Islet of Langerhans (tissue), 1 donor: ENCODE measurements at regions not wholly inside any gene's neighbourhood (a gene's known extent, or its start where the extent isn't known, plus 50 kb on each side); places are given as distances from the start of the nearest gene placed in this dataset.

Experiments
- FAIRE-seq: peaks from one replicate; lab custom pipeline; 2011; peaks lifted over from hg19 to GRCh38; lab: Jason Lieb, UNC

- no peak for FAIRE-seq
Observed at GRCh38 chr7:26487780-26488515, 196.3 kb downstream of the SNX10 start.

GRCh38 chr7:26489391-26489790 lies 197.7 kb downstream of the SNX10 start:
- FAIRE-seq = no peak

GRCh38 chr7:26489906-26490639 lies 198.4 kb downstream of the SNX10 start:
- no peak for FAIRE-seq

GRCh38 chr7:26490640-26491624 lies 199.3 kb downstream of the SNX10 start:
- FAIRE-seq = no peak

DNA sequence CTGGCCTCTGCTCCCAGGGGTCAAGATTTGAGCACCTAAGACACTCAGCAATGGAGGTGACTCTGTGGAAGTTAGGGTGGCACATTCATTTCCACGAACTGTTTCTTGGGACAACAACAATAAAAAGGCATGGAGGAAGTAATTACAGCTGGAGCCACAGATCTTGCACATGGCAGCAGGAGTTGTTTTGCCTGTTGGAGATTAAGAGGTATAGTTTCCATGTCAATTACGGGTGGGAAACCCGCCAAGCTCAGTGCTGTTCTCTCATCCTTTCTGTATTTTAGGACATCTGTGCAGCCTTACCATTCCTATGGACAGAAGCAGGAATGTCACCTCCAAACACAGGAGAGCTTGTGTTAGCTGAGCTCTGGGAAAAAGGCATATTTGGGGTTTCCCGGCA lies 201.2 kb downstream of the SNX10 start:
- FAIRE-seq = no peak

DNA sequence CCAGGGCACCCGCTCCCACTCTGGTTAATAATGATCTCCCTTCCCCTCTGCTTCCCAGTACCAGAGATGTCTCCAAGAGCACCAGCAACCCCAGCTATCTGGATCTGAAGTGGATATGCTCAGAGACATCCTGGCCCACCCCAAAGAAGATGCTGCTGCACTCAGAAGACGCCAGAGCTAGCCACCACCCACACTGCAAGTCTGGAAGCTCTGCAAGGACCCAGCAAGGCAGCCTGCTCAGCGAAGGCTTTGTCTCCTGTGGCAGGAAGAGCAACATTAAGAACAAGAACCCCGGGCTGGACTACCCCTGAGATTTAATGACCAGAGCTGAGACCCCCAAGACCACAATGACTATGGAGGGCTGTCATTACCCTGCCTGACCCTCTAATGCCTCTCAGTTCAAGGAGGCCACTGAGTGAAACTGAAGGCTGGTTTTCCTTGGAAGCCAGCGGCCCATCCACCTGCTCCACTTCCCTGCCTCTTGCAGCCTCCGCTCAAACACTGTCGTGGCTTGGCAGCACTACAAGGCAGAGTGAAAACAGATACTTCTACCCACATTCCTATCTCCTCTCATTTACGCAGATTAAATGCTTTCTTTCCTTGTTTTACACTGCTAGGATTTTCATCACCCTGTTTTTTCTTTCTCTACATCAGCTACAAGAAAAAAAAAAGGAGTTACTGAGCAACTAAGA lies 202.2 kb downstream of the SNX10 start:
- no peak for FAIRE-seq

DNA sequence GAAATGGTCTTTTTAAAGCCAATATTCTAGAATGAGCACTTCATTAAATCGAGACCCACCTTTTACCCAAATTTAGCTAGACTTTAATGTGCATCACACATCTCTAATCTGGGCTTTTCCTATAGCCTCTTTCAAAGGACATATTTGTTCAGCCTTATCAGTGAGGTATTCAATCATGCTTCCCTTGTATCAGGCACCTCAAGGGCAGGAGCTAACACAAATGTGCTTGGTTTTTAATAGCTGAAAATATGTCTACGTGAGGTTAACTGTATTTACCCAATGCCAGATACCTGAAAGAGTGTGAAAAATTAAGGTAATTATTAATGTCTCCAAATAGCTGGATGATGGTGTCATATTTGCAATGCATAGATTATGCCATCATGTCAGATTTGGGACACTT lies 203.9 kb downstream of the SNX10 start:
- peak; percentile 74 for FAIRE-seq

- no peak for FAIRE-seq
Observed at GRCh38 chr7:26497801-26498596, 206.3 kb downstream of the SNX10 start.

DNA sequence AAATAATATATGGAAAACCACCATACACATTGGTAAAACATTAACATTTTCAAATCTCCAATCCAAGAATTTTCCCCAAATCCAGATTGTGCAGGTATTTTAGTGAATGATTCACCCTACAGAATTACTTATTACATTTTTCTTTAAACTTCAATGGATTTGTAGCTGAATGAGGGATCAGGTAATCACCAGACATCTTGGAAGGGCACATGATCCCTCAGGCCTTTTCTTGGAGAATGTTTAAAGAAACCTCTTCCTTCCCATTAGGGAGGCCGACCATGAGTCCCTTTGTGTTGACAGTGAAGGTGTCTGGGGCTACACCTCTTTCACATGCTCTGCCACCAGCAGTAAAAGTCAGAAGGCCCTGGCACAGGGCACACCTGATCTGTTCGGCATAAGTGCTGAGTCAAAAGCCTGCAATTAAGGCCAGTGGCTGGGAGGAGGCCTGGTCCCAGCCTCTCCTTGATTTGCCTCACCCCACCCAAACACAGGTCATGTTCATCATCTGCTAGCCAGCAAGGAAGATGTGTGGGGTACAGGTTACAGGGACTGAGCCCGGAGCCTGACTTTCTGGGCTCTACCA lies 207.7 kb downstream of the SNX10 start:
- no peak for FAIRE-seq

DNA sequence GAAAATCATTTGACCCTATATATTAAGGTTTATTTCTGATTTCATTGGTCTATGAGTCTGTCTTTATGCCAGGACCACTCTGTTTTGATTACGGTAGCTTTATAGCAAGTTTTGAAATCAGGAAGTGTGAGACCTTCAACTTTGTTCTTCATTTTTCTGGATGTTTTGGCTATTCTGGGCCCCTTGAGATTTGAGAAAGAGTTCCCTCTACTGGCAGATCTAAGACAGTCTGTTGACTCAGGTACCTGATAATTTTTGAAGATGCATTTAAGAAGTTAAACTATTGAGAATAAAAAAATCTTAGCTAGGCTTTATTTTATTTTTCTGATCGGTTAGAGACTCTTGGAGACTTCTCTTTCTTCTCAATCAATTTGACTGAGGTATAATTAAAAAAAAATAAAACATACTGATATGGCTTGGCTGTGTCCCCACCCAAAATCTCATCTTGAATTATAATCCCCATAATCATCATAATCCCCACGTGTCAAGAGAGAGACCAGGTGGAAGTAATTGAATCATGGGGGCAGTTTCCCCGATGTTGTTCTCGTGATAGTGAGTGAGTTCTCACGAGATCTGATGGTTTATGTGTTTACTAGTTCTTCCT lies 209.2 kb downstream of the SNX10 start:
- peak; percentile 96 for FAIRE-seq

DNA sequence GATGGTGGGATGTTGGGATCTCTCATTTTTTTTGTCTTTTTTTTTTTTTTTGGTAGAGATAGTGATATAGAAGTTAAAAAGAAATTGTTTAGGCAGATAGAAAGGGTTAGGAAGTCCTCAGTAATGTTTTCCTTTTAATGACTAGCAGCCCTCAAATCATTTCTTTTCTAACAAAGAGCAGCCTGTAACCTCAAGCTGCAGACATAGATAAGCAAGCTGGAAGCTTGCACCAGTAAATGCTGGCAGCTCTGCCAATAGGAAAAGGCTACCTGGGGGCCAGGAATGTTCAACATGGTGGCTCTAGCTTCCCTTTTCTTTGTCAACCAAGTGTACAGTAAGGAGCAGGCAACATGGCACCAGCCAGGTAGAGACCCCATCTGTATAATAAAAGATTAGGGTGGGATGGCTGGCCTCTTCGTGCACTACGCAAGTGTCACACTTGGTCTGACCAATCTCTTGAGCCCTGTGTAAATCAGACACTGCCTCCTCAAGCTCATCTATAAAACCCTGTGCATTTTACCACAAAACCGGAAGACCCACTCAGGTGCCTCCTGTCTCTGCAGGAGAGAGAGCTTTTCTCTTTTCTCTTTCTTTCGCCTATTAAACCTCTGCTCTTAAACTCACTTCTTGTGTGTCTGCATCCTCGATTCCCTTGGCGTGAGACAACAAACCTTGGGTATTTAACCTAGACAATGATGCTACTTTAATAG lies 212.9 kb downstream of the SNX10 start:
- FAIRE-seq = no peak

DNA sequence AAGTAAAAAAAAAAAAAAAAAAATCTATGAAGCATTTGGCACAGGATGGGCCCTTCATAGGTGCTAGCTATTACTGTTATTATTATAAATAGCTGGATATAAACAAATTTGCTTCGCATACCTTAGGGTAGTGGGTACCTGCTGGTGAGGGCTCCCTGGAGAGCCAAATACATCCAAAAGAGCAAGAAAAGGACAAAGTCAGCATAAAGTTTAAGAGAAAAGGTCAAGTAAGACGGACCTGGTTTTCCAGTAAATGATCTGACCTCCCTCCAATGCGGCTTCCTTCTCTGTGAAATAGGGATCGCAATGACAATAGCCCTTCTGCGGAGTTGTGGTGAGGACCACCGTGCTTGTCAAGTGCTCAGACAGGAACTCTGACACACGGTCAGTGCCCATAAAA lies 214.5 kb downstream of the SNX10 start:
- FAIRE-seq = no peak

DNA sequence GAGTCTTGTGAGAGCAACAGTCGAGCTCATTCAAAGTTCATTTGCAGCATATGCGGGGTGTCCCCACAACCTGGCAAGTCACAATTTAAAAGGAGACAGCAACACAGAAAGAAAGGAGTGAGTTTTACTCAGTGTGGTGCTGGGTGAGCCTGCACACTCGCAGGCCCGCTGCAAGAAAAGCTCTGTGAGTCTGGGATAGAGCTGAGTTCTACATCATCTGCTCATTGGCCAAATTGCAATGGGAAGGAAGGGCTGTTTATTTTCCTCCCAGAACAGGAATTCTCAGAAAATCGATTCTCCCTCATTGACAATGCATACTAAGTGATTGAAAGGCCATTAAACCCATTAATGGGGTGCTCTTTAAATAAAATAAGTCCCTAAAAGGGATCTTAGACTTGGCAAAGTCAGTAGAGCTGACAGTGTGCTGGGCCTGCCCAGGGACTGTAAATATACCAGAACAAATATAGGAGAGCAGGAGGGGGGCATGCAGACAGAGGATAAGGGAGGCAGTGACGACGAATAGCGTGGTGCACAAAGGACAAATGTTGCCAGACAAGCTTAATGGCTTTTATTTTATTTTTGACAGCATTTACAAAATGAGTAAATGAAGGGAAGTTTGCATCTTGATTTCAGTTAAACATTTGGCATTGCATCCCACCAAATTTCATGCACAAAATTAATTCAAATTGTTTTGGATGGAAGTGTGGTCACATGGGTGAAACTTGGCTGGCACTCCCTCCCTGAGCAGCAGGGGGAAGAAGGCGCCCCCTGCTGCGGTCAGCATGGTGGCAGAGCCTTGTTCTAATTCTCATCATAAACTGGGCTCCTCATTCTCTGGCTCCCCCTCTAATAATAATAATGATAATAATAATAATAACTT lies 215.7 kb downstream of the SNX10 start:
- FAIRE-seq = no peak

DNA sequence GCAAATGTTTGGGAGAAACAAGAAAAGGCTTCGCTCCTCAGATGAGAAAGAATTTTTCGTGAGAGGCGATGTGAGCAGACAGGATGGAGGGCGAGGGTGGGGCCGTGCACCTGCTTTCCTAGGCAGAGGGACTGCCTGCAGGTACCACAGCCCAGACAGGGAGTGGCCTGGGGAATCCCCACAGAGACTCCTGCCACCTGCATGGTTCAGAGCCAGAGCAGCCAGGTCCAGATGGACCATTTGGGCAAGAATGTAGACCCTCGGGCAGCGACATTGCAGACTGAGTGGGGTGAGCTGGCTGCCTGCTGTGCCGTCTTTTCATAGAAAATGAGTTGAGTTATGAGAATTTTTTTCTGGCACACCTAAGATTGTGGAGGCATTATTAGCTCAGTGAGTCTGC lies 216.8 kb downstream of the SNX10 start:
- FAIRE-seq = no peak

DNA sequence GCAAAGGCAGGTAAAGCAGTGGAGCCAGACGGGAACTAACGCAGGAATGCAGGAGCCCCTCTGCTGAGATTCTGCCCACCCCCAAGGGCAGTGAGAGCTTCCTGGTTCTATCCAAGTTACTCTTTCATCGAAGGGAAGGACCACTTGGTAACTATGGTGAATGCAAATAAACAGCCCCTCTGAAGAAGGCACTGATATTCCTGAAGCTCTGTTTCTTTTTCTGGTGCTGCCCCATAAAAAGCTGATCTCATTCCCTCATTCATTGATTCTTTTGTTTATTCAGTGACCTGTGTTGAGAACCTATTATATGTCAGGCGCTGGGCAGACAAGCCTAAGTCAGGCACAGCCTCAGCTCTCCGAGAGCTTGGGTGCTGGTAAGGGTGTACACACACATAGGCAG lies 217.3 kb downstream of the SNX10 start:
- FAIRE-seq = no peak

- FAIRE-seq = no peak
Observed at GRCh38 chr7:26510231-26510957, 218.7 kb downstream of the SNX10 start.

DNA sequence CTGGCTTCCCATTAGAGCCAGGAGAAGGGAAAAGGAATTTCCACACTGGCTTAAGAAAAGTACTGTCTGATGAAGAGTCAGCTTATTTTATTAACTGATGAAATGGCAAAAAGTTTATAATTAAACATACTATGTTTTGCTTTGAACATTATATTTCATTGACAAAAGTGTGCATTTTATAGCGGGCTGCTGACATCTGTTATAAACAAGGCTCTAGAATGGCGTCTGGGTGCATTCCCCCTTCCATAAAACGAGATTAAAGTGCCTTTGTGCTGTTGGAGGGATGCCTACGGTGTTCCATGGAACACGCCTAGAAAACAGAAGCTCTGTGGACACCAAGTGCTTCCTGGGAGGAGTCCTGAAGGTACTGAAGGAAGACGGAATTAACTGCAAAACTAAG lies 220.2 kb downstream of the SNX10 start:
- FAIRE-seq = no peak

DNA sequence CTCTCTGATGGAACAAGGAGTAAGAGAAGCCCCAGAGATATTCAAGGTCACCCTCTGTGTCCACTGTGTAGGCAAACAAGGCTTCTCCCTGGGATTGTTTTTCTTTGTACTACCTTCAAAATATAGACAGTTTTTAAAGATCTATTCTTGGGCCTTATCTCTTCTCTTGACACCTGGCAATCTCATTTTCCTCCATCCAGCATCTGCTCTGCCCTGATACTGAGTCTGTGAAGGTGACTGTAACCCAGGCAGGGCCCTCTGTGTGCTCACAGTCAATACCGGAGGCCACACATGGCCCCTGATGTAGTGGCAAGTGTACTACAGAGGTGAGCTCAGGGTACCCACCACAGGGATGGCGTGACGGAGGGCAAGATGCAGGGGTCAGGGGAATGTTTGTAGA lies 221.1 kb downstream of the SNX10 start:
- FAIRE-seq = no peak
